Naive B cell (primary cell): ENCODE measurements at regions not wholly inside any gene's neighbourhood (a gene's known extent, or its start where the extent isn't known, plus 50 kb on each side); places are given as distances from the start of the nearest gene placed in this dataset.
"Not testable (repeated sequence)": the region's sequence is repeated elsewhere in the genome, so short reads cannot be mapped to it uniquely, and the experiment has no call there.

Experiments
- ATAC-seq, 2 donors: fragments of 150-1000 bp; cut with Tn5 transposase; 2 replicates each; pipeline ENCODE4 v1.10.0; 2021; ENCODE audit warnings: low read depth in 2 of 2, mild to moderate bottlenecking in 2 of 2, moderate library complexity in 2 of 2
- DNase-seq: peaks from one replicate; pipeline ENCODE4 v3.0.0; 2022
- H3K27ac Mint-ChIP-seq, 6 donors: one replicate each; pipeline ENCODE4 v1.8.0; 2020 to 2022; ENCODE audit warnings: mild to moderate bottlenecking in 6 of 6, mixed read lengths in 6 of 6, moderate library complexity in 5 of 6, inconsistent platforms in 2 of 6
- H3K27me3 Mint-ChIP-seq, 3 donors: one replicate each; pipeline ENCODE4 v1.8.0; 2021 to 2022; ENCODE audit warnings: mixed read lengths in 3 of 3, mild to moderate bottlenecking in 1 of 3
- H3K36me3 Mint-ChIP-seq, 2 donors: one replicate each; pipeline ENCODE4 v1.8.0; 2020 to 2022; ENCODE audit warnings: mixed read lengths in 2 of 2, inconsistent platforms in 1 of 2, mild to moderate bottlenecking in 1 of 2
- H3K4me1 Mint-ChIP-seq, 3 donors: one replicate each; pipeline ENCODE4 v1.8.0; 2020 to 2022; ENCODE audit warnings: mixed read lengths in 3 of 3, inconsistent platforms in 1 of 3, mild to moderate bottlenecking in 1 of 3, moderate library complexity in 1 of 3
- H3K4me3 Mint-ChIP-seq, 8 donors: one replicate each; pipeline ENCODE4 v1.8.0; 2020 to 2022; ENCODE audit warnings: mild to moderate bottlenecking in 8 of 8, mixed read lengths in 8 of 8, moderate library complexity in 8 of 8, inconsistent platforms in 2 of 8
- H3K9me3 Mint-ChIP-seq, 7 donors: one replicate each; pipeline ENCODE4 v1.8.0; 2020 to 2022; ENCODE audit warnings: mixed read lengths in 7 of 7, mild to moderate bottlenecking in 5 of 7, inconsistent platforms in 2 of 7, moderate library complexity in 1 of 7

DNA sequence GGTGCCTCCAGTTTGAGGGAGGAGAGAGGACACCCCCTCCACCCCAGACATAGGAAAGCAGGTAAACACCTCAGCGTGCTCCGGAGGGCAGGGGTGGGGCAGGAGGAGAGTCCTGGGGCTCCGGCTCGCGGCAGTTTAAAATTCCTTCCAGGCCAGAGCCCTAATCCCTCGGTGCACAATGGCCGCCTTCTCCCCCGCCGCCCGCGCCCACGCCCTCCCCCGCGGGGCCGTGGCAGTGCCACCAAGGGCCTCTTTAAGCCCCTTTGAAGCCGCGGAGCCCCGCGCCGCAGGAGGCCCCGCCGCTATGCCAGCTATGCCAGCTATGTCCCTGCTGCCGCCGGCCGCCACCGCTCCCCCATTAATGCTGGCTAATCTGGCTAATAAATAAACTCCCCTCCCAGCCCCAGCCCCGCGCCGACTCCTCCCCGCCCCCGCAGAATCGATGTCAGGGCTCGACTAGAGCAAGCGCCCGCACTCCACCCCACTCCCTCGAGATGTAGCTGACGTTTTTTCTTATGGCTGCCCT lies 125.1 kb downstream of the MRPL14 start:
- Mint-ChIP-seq H3K27me3 (peaks cover 38 to 76% (median 51%) of the 10 kb centered on the region in 3 donors), H3K4me1 (peaks cover 9 to 23% (median 19%) of the 10 kb centered on the region in 3 donors), H3K4me3 (peak overlapping the region; percentile 39 to 85 (median 76)), H3K9me3 (peaks cover 0 to 3% (median 0%) of the 10 kb centered on the region in 7 donors), H3K36me3 (no peaks in the 10 kb centered on the region), H3K27ac (no peak overlapping the region)
- DNase-seq (no peak), ATAC-seq (peak in 1 of 2 donors; percentile 59)

DNA sequence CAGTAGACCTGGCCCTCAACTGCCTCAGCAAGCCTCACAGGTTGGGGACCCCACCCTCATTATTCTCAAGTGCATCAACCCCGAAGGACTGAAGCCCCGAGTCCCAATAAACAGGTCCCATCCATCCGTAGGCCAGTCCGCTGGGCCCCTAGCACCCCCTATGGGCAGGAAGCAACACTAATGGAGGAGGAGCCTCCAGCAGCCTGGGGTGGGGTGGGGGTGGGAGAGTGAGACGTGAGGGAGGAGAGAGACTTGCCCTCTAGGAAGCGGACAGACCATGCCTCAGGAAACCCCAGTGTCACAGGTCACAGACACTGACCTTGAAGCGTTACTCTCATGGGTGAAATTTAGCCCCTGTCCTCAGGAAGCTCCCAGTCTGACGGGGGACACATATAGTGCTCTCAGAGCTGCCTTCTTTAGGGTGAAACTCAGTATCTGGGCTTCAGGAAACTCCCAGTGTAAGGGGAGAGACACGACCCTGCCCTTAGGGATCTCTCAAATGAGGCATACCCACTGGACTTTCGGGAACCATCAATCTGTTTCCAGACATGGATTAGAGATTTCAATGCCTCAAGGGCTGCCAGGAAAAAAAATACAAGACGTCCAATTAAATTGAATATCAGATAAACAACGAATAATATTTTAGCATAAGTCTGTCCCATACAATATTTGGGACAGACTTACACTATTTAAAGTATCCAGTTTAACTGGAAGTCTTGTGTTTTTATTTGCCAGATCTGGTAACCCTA lies 125.8 kb downstream of the MRPL14 start:
- H3K4me3 Mint-ChIP-seq: peak overlapping the region in 6 of 8 donors; percentile 34 to 79 (median 52)
- no peak for ATAC-seq
- H3K9me3 Mint-ChIP-seq: peaks cover 0 to 3% (median 0%) of the 10 kb centered on the region in 7 donors
- no peak for DNase-seq
- no peaks in the 10 kb centered on the region for H3K36me3 Mint-ChIP-seq
- peak overlapping the region in 1 of 6 donors; percentile 12 for H3K27ac Mint-ChIP-seq
- H3K27me3 Mint-ChIP-seq: peaks cover 33 to 69% (median 44%) of the 10 kb centered on the region in 3 donors
- peaks cover 9 to 23% (median 19%) of the 10 kb centered on the region in 3 donors for H3K4me1 Mint-ChIP-seq

DNA sequence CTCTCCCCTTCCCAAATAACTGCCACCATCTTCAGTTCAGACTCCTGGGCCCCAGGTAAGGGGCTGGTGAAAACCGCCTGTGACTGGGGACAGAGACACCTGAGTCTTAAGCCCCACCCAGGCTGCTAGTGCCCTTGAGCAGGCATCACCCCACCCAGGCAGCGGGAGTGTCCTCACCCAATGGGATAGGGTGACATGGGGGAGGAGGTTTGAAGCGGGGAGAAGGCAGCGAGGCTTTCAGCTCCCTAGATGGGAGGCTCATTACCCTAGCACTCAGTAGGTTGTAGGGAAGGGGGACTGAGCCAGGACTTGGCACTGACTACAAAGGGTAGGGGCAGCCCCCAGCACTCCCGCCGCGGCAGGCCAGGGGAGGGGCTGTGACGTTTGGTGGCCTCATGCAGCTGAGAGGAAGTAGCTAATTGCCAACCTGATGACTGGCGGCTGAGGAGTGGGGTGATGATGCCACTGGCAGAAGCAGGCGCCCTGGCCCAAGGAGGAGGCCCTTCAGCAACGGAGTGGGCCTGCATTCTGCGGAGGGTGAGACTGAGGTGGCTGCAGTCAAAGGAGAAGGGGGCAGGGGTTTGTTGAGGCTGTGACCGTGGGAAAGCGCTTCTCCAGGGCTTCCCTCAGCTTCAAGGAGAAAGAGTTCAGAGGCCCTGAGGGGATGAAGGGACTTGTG lies 126.9 kb downstream of the MRPL14 start:
- H3K27me3 Mint-ChIP-seq: peaks cover 32 to 57% (median 33%) of the 10 kb centered on the region in 3 donors
- H3K4me1 Mint-ChIP-seq: peaks cover 9 to 21% (median 19%) of the 10 kb centered on the region in 3 donors

DNA sequence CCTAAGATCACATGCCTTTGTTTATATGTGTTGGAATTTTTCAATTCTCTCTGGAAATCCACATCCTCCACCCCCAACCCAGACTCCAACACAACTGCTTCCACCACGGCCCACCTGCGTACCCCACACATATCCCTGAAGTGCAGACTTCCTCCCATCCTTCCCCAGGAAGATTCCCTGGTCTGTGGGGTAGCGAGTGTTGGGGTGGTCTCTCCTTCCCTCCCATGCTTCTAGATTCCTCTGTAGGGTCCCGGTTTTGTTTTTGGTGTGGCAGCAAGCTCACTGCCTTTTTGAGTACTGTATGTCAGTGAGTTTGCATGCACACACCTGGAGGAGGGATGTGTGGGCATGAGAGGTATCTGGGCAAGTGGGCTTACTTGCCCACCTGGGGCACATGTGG lies 127.6 kb downstream of the MRPL14 start:
- Mint-ChIP-seq H3K4me1 (peaks cover 9 to 21% (median 19%) of the 10 kb centered on the region in 3 donors), H3K4me3 (peak overlapping the region in 1 of 8 donors; percentile 44), H3K27ac (peak overlapping the region in 2 of 6 donors; percentile 10 to 20), H3K9me3 (peaks cover 0 to 3% (median 0%) of the 10 kb centered on the region in 7 donors), H3K27me3 (peaks cover 26 to 50% (median 28%) of the 10 kb centered on the region in 3 donors), H3K36me3 (no peaks in the 10 kb centered on the region)
- no peak for DNase-seq
- ATAC-seq: no peak

More for the DNA sequence above, 126.9 kb downstream of the MRPL14 start:
- H3K9me3 Mint-ChIP-seq: peaks cover 0 to 3% (median 0%) of the 10 kb centered on the region in 7 donors
- H3K4me3 Mint-ChIP-seq: peak overlapping the region in 3 of 8 donors; percentile 36 to 79 (median 60)
- ATAC-seq: peak; percentile 48 to 50
- H3K36me3 Mint-ChIP-seq: no peaks in the 10 kb centered on the region
- DNase-seq: peak; percentile 23
- H3K27ac Mint-ChIP-seq: peak overlapping the region in 1 of 6 donors; percentile 69

DNA sequence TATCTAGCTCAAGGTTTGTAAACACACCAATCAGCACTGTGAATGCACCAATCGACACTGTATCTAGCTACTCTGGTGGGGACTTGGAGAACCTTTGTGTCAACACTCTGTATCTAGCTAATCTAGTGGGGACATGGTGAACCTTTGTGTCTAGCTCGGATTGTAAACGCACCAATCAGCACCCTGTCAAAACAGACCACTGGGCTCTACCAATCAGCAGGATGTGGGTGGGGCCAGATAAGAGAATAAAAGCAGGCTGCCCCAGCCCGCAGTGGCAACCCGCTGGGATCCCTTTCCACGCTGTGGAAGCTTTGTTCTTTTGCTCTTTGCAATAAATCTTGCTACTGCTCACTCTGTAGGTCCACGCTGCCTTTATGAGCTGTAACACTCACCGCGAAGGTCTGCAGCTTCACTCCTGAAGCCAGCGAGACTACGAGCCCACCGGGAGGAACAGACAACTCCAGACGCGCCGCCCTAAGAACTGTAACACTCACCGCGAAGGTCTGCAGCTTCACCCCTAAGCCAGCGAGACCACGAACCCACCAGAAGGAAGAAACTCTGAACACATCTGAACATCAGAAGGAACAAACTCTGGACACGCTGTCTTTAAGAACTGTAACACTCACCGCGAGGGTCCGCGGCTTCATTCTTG lies 128.5 kb downstream of the MRPL14 start:
- not testable (repeated sequence) for H3K9me3 Mint-ChIP-seq, H3K36me3 Mint-ChIP-seq, ATAC-seq, DNase-seq, H3K4me3 Mint-ChIP-seq
- H3K27ac Mint-ChIP-seq: peak overlapping the region in 2 of 6 donors; percentile 69 to 70
- H3K4me1 Mint-ChIP-seq: peaks cover 9 to 21% (median 14%) of the 10 kb centered on the region in 3 donors
- peaks cover 17 to 41% (median 19%) of the 10 kb centered on the region in 3 donors for H3K27me3 Mint-ChIP-seq

DNA sequence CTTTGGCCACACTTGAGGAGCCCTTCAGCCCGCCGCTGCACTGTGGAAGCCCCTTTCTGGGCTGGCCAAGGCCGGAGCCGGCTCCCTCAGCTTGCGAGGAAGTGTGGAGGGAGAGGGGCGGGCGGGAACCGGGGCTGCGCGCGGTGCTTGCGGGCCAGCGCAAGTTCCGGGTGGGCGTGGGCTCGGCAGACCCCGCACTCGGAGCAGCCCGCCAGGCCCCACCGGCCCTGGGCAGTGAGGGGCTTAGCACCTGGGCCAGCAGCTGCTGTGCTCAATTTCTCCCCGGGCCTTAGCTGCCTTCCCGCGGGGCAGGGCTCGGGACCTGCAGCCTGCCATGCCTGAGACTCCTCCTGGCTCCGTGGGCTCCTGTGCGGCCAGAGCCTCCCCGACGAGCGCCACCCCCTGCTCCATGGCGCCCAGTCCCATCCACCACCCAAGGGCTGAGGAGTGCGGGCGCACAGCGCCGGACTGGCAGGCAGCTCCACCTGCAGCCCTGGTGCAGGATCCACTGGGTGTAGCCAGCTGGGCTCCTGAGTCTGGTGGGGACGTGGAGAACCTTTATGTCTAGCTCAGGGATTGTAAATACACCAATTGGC lies 129.2 kb downstream of the MRPL14 start:
- not testable (repeated sequence) for H3K9me3 Mint-ChIP-seq

DNA sequence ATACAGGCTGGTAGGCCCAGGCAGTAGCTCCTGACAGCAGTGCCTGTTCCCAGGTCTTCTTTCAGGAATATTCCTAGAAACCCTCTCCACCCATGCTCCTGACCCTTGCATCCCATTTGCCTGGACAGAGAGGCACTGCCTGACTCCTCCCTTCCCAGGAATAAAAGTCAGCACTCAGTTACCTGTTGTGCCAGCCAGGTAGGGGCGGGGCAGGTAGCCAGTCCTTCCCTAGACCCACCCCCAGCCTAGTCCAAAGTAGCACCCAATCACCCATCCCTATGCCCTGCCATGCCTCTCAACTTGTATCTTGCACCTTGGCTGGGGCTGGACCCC lies 129.9 kb downstream of the MRPL14 start:
- Mint-ChIP-seq H3K27ac (no peak overlapping the region), H3K4me3 (no peak overlapping the region), H3K27me3 (peaks cover 15 to 28% (median 16%) of the 10 kb centered on the region in 3 donors), H3K9me3 (peaks cover 0 to 3% (median 0%) of the 10 kb centered on the region in 7 donors), H3K4me1 (peaks cover 9 to 18% (median 9%) of the 10 kb centered on the region in 3 donors), H3K36me3 (no peaks in the 10 kb centered on the region)
- ATAC-seq (no peak), DNase-seq (no peak)

More for the DNA sequence above, 129.2 kb downstream of the MRPL14 start:
- H3K27ac Mint-ChIP-seq, H3K36me3 Mint-ChIP-seq, ATAC-seq, H3K4me3 Mint-ChIP-seq, DNase-seq: not testable (repeated sequence)
- peaks cover 9 to 21% (median 9%) of the 10 kb centered on the region in 3 donors for H3K4me1 Mint-ChIP-seq
- H3K27me3 Mint-ChIP-seq: peaks cover 14 to 35% (median 15%) of the 10 kb centered on the region in 3 donors

DNA sequence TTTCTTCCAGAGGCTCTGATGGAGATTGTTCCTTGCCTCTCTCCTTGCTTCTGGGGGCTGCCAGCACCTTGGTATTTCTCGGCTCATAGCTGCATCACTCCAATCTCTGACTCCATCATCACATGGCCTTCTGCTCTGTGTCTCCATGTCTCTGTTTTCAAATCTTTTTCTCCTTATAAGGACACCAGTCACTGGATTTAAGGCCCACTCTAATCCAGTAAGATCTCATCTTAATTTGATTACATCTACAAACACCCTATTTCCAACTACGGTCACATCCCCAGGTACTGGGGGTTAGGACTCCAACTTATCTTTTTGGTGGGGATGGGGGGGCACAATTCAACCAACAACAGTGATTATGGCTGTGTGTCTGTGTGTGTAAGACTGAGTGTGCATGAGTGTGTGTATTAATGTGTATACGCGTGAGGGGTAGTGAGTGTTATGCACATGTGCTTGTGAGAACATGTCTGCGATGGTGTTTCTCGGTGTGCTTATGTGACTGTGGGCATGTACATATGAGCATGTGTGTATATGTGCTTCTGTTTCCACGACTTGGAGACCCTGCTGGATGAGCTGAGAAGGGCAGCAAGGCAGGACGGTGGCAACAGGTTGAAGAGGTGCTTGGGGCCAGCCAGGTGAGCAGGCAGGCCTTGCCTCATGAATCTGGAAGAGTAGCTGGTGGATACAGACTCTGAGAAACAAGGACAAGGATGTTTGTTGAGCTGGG lies 130.5 kb downstream of the MRPL14 start:
- DNase-seq (no peak), ATAC-seq (no peak)
- Mint-ChIP-seq H3K36me3 (no peaks in the 10 kb centered on the region), H3K4me1 (peaks cover 8 to 18% (median 9%) of the 10 kb centered on the region in 3 donors), H3K27me3 (peaks cover 15 to 28% (median 22%) of the 10 kb centered on the region in 3 donors), H3K27ac (no peak overlapping the region), H3K4me3 (no peak overlapping the region), H3K9me3 (peaks cover 0 to 3% (median 0%) of the 10 kb centered on the region in 7 donors)

DNA sequence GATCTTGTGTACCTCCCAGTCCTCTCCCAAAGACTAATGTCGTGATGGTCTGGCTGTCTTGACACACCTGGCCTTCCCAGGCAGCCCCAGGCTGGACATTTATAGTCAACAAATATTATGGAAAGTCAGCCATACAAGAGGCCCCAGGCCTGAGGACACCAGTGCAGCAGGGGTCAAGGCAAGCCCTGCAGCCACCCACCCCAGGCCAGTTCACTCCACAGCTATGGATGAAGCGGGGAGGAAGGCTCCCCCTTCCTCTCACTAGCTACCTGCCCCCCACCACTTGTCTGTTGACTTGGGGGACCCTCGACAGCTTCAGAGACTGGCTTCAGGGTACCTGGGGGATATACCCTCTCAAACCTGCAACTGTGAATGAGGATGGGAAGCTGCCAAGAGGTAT lies 132.1 kb downstream of the MRPL14 start:
- no peak overlapping the region for H3K27ac Mint-ChIP-seq
- DNase-seq: no peak
- ATAC-seq: no peak
- peaks cover 5 to 14% (median 11%) of the 10 kb centered on the region in 3 donors for H3K27me3 Mint-ChIP-seq
- H3K4me3 Mint-ChIP-seq: no peak overlapping the region
- H3K36me3 Mint-ChIP-seq: no peaks in the 10 kb centered on the region
- peaks cover 0 to 3% (median 0%) of the 10 kb centered on the region in 7 donors for H3K9me3 Mint-ChIP-seq
- H3K4me1 Mint-ChIP-seq: peaks cover 0 to 7% (median 0%) of the 10 kb centered on the region in 3 donors

DNA sequence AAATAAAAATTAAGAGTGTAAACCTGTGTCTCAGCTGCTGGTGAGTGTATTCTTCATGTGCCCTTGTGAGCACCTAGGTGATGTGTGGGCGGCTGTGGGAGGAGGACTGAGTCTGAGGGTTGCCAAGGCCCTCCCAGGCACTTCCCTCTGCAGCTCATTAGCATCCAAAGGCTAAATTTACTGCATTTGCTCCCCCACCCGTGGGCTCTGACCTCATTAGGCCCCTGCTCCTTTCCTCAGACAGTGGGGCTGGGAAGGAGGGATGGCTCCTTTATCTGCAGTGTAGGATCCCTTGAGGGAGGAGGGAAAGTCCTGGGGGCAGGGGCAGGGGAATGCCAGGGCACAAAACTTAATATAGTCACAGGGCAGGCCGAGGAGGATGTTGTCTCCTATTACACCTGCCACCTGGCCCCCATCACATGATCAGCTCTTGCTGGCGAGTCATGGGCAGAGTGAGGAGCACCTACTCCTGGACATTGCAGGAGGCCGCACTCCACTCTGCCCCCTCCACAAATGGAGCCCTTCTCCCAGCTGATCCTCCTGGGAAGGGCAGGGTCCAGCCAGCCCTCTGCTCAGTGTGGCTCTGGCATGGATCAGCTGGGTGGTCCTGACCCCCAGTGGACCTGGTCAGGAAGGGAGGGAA lies 133.2 kb downstream of the MRPL14 start:
- no peak for ATAC-seq
- Mint-ChIP-seq H3K9me3 (no peaks in the 10 kb centered on the region), H3K27ac (no peak overlapping the region), H3K27me3 (peaks cover 8 to 14% (median 10%) of the 10 kb centered on the region in 3 donors), H3K4me1 (peaks cover 0 to 7% (median 0%) of the 10 kb centered on the region in 3 donors), H3K36me3 (no peaks in the 10 kb centered on the region), H3K4me3 (no peak overlapping the region)
- DNase-seq: no peak

DNA sequence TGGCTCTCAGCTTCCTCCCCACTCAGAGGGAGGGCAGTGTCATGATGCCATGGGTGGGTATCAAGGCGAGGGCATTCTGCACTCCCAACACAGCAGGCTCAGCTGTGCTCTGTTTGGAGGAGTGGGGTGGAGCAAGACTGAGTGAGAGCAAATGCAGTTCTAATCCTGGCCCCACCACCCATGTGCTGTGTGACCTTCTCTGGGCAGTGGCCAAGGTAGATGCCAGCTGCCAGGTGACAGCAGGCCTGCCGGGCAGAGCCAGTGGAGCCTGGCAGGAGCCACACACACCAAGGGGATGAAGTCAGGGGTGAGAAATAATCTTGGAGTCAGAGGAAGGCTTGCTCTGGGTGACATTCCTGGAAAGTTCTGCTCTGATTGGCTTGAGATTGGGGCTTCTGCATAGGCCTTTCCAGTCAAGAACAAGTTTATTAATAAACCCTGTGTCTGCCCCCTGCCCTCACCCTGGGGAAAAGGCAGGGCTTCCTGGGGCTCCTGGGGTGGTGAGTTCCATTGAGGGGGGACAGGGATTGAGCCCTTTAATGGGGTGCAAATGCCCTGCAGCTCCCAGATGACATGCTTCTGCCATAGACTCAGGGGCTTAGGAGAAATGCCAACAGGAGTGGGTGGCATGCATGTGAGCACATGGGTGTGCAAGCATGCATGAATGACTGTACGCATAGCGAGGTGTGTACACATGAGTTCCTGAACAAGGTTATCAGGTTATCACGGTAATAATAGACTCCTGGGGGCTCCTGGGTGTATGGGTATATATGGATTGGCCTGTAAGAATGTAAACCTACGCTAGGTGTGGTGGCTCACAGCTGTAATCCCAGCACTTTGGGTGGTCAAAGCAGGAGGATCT lies 134.2 kb downstream of the MRPL14 start:
- Mint-ChIP-seq H3K27ac (peak overlapping the region in 1 of 6 donors; percentile 52), H3K9me3 (no peaks in the 10 kb centered on the region), H3K4me3 (no peak overlapping the region), H3K36me3 (no peaks in the 10 kb centered on the region), H3K27me3 (peaks cover 8 to 14% (median 10%) of the 10 kb centered on the region in 3 donors), H3K4me1 (peaks cover 0 to 7% (median 0%) of the 10 kb centered on the region in 3 donors)
- ATAC-seq: no peak
- no peak for DNase-seq
